ENCODE measurements at regions not wholly inside any gene's neighbourhood (a gene's known extent, or its start where the extent isn't known, plus 50 kb on each side); places are given as distances from the start of the nearest gene placed in this dataset.

DNA sequence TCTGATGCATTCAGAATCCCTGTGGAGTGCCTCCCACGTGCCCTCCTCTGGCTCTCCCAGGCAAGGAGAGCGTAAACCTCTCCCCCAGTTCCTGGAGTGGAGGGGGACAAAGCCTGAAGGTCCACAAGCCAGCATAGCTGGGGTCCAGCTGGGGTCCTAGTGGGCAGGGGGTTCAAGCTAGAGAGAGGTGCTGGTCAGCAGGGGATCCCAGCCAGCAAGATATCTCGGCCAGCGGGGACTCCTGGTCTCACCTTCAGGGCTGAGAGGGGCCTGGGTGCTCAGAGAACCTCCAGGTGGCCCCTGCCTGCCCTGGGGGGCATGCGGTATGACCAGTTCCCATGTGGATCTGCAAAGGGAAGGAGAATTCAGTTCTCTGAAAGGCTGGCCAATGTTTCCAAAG lies 413.7 kb downstream of the TCERG1L start:
- no peak for DNase-seq (ENCODE audit: low spot score)
- no TSS peak for BruUV-seq (replicated peaks)
- Histone ChIP-seq H3K4me2 (ENCODE audit: low read length) (no peak overlapping the region), H3K9me2 (ENCODE audit: insufficient read depth, low read length) (no peaks in the 10 kb centered on the region), H4K20me1 (ENCODE audit: insufficient read depth, low read length) (no peaks in the 10 kb centered on the region), H3K27ac (ENCODE audit: low read depth, low read length, poor library complexity, severe bottlenecking) (no peak overlapping the region), H3K4me1 (ENCODE audit: insufficient read depth, low read length, poor library complexity, severe bottlenecking) (no peaks in the 10 kb centered on the region), H3K36me3 (ENCODE audit: insufficient read depth, low read length) (no peaks in the 10 kb centered on the region), H2AFZ (ENCODE audit: low read length) (no peak overlapping the region), H3K4me3 (ENCODE audit: low read depth, low read length, poor library complexity, severe bottlenecking) (no peak overlapping the region), H3K9me3 (ENCODE audit: low read length) (no peaks in the 10 kb centered on the region), H3K79me2 (ENCODE audit: insufficient read depth, low read depth, low read length) (no peaks in the 10 kb centered on the region)
- CTCF ChIA-PET (ENCODE audit: unreplicated experiment): no interaction called here
- intact Hi-C loops (cut with micrococcal nuclease; ENCODE audit: unreplicated experiment): no loop called here
- no peak for TF ChIP-seq EZH2phosphoT487 (IDR thresholded peaks at IDR 0.05; ENCODE audit: borderline replicate concordance, low read depth, low read length)
- TF ChIP-seq, protein P1, sequence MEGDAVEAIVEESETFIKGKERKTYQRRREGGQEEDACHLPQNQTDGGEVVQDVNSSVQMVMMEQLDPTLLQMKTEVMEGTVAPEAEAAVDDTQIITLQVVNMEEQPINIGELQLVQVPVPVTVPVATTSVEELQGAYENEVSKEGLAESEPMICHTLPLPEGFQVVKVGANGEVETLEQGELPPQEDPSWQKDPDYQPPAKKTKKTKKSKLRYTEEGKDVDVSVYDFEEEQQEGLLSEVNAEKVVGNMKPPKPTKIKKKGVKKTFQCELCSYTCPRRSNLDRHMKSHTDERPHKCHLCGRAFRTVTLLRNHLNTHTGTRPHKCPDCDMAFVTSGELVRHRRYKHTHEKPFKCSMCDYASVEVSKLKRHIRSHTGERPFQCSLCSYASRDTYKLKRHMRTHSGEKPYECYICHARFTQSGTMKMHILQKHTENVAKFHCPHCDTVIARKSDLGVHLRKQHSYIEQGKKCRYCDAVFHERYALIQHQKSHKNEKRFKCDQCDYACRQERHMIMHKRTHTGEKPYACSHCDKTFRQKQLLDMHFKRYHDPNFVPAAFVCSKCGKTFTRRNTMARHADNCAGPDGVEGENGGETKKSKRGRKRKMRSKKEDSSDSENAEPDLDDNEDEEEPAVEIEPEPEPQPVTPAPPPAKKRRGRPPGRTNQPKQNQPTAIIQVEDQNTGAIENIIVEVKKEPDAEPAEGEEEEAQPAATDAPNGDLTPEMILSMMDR (conservative IDR thresholded peaks at IDR 0.05; ENCODE audit: low read length): no peak
- POLR2A ChIA-PET: no interaction called here

DNA sequence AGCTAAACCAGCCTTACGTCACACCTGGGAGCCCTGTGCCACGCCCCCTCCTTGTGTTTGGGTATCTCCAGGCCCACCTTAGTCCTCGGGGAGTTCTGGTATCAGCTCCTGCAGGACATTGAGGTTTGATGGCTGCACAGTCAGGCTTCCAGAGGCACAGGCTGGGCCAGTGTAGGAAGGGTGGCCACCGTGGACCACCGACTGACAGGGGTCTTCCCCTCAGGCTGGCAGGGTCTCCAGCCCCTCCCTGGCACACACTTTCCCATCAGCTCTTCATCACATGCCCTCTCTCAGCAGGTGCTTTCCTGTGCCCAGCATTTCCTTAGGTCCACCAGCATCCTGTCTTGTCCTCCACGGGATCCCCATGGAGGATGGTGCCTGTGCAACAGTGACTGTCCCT lies 413.1 kb downstream of the TCERG1L start:
- Histone ChIP-seq H3K4me2 (ENCODE audit: low read length) (no peak overlapping the region), H3K36me3 (ENCODE audit: insufficient read depth, low read length) (no peaks in the 10 kb centered on the region), H2AFZ (ENCODE audit: low read length) (no peak overlapping the region), H3K79me2 (ENCODE audit: insufficient read depth, low read depth, low read length) (no peaks in the 10 kb centered on the region), H3K9me3 (ENCODE audit: low read length) (no peaks in the 10 kb centered on the region), H3K4me3 (ENCODE audit: low read depth, low read length, poor library complexity, severe bottlenecking) (no peak overlapping the region), H3K9me2 (ENCODE audit: insufficient read depth, low read length) (no peaks in the 10 kb centered on the region), H4K20me1 (ENCODE audit: insufficient read depth, low read length) (no peaks in the 10 kb centered on the region), H3K4me1 (ENCODE audit: insufficient read depth, low read length, poor library complexity, severe bottlenecking) (no peaks in the 10 kb centered on the region), H3K27ac (ENCODE audit: low read depth, low read length, poor library complexity, severe bottlenecking) (no peak overlapping the region)
- no peak for DNase-seq (ENCODE audit: low spot score)
- ChIA-PET CTCF (ENCODE audit: unreplicated experiment) (no interaction called here), POLR2A (no interaction called here)
- TF ChIP-seq EZH2phosphoT487 (IDR thresholded peaks at IDR 0.05; ENCODE audit: borderline replicate concordance, low read depth, low read length): no peak
- TF ChIP-seq, protein P1 (conservative IDR thresholded peaks at IDR 0.05; ENCODE audit: low read length): no peak
- no TSS peak for BruUV-seq (replicated peaks)
- intact Hi-C loops (cut with micrococcal nuclease; ENCODE audit: unreplicated experiment): no loop called here

DNA sequence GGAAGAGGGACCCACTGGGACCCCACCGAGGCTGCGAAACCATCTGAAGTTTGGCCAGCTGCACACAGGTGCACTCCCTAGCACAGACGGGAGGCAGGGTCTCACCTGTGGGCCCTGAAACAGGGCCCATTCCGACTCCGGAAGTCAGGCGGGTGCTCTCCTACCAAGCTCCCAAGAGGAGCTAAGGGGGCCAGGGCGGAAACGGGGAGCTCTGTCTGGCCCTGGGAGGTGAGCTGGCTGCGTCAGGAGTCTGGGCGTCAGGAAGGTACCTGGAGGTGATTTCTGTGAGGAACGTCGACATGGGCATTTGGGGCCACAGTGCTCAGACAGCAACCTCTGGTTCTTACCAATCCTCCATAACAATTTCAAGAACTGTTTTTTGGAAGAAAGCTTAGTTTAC lies 411.7 kb downstream of the TCERG1L start:
- TF ChIP-seq, protein P1 (conservative IDR thresholded peaks at IDR 0.05; ENCODE audit: low read length): no peak
- TF ChIP-seq EZH2phosphoT487 (IDR thresholded peaks at IDR 0.05; ENCODE audit: borderline replicate concordance, low read depth, low read length): no peak
- Histone ChIP-seq H3K9me2 (ENCODE audit: insufficient read depth, low read length) (no peaks in the 10 kb centered on the region), H3K4me3 (ENCODE audit: low read depth, low read length, poor library complexity, severe bottlenecking) (no peak overlapping the region), H3K4me1 (ENCODE audit: insufficient read depth, low read length, poor library complexity, severe bottlenecking) (no peaks in the 10 kb centered on the region), H3K27ac (ENCODE audit: low read depth, low read length, poor library complexity, severe bottlenecking) (no peak overlapping the region), H2AFZ (ENCODE audit: low read length) (no peak overlapping the region), H3K36me3 (ENCODE audit: insufficient read depth, low read length) (no peaks in the 10 kb centered on the region), H3K9me3 (ENCODE audit: low read length) (no peaks in the 10 kb centered on the region), H3K79me2 (ENCODE audit: insufficient read depth, low read depth, low read length) (no peaks in the 10 kb centered on the region), H4K20me1 (ENCODE audit: insufficient read depth, low read length) (no peaks in the 10 kb centered on the region), H3K4me2 (ENCODE audit: low read length) (no peak overlapping the region)
- BruUV-seq (replicated peaks): no TSS peak
- intact Hi-C loops (cut with micrococcal nuclease; ENCODE audit: unreplicated experiment): no loop called here
- DNase-seq (ENCODE audit: low spot score): no peak
- ChIA-PET CTCF (ENCODE audit: unreplicated experiment) (no interaction called here), POLR2A (interaction anchor here (1.3 kb wide), 1 partner anchor 12 kb away, joined by 3 read pairs; no protein-coding TSS in a partner anchor)
